HepG2 (cell line): ENCODE measurements at regions not wholly inside any gene's neighbourhood (a gene's known extent, or its start where the extent isn't known, plus 50 kb on each side); places are given as distances from the start of the nearest gene placed in this dataset.

ENCODE experiments used
- AKAP8 ChIP-seq: sonication (generic); formaldehyde crosslinking; IDR thresholded peaks from 2 replicates; pipeline ENCODE4 v1.5.1; 2020; ENCODE audit warnings: mild to moderate bottlenecking, missing genetic modification reagents
- KDM2A ChIP-seq: sonication (generic); formaldehyde crosslinking; IDR thresholded peaks from 2 replicates; pipeline ENCODE4 v1.4.0; 2020; ENCODE audit warnings: low read depth, missing genetic modification reagents, borderline replicate concordance
- KDM4B ChIP-seq: sonication (generic); formaldehyde crosslinking; IDR thresholded peaks from 2 replicates; pipeline ENCODE4 v1.4.0; 2020; ENCODE audit warnings: missing genetic modification reagents
- KLF12 ChIP-seq: sonication (generic); formaldehyde crosslinking; IDR thresholded peaks from 2 replicates; pipeline ENCODE4 v1.4.0; 2020; ENCODE audit warnings: missing genetic modification reagents, borderline replicate concordance
- SNAI1 ChIP-seq: sonication (generic); formaldehyde crosslinking; IDR thresholded peaks from 2 replicates; pipeline ENCODE4 v1.5.0; 2020; ENCODE audit warnings: mild to moderate bottlenecking, missing genetic modification reagents, borderline replicate concordance
- TGIF2 ChIP-seq: IDR thresholded peaks from 2 replicates; pipeline ENCODE4 v1.6.1; 2016; ENCODE audit warnings: control low read depth, missing compliant biosample characterization
- ZNF296 ChIP-seq: sonication (generic); formaldehyde crosslinking; conservative IDR thresholded peaks from 2 replicates; pipeline ENCODE4 v1.5.0; 2020; ENCODE audit warnings: mild to moderate bottlenecking, missing genetic modification reagents
- ZNF549 ChIP-seq: sonication (generic); formaldehyde crosslinking; IDR thresholded peaks from 2 replicates; pipeline ENCODE4 v1.5.0; 2020; ENCODE audit warnings: missing genetic modification reagents
- ZNF644 ChIP-seq: IDR thresholded peaks from 2 replicates; pipeline ENCODE4 v1.6.1; 2016; ENCODE audit warnings: low read depth
- ZNF883 ChIP-seq: sonication (generic); formaldehyde crosslinking; IDR thresholded peaks from 2 replicates; pipeline ENCODE4 v1.5.1; 2020; ENCODE audit warnings: mild to moderate bottlenecking, missing genetic modification reagents; ENCODE audit errors: not compliant biosample characterization
- ZSCAN21 ChIP-seq: sonication (generic); formaldehyde crosslinking; IDR thresholded peaks from 2 replicates; pipeline ENCODE4 v1.8.0; 2022; ENCODE audit warnings: mild to moderate bottlenecking, missing genetic modification reagents, moderate library complexity, borderline replicate concordance
- TF ChIP-seq, protein P1 (sequence below): sonication (generic); formaldehyde crosslinking; IDR thresholded peaks from 2 replicates; pipeline ENCODE4 v1.8.0; 2022; ENCODE audit warnings: mild to moderate bottlenecking, missing genetic modification reagents; ENCODE audit not compliant: insufficient replicate concordance
- TF ChIP-seq, protein P2 (sequence below): sonication (generic); formaldehyde crosslinking; IDR thresholded peaks from 2 replicates; pipeline ENCODE4 v1.8.1; 2023; ENCODE audit warnings: mild to moderate bottlenecking, missing genetic modification reagents
- TF ChIP-seq, protein P3 (sequence below): sonication (generic); formaldehyde crosslinking; IDR thresholded peaks from 2 replicates; pipeline ENCODE4 v1.4.0; 2020; ENCODE audit warnings: missing genetic modification reagents
- TF ChIP-seq, protein P4 (sequence below): sonication (generic); formaldehyde crosslinking; IDR thresholded peaks from 2 replicates; pipeline ENCODE4 v1.9.0; 2022; ENCODE audit warnings: missing genetic modification reagents, mild to moderate bottlenecking, borderline replicate concordance
- TF ChIP-seq, protein P5 (sequence below): IDR thresholded peaks from 2 replicates; pipeline ENCODE4 v1.6.1; 2016; ENCODE audit warnings: missing compliant biosample characterization, missing genetic modification reagents, borderline replicate concordance
- TF ChIP-seq, protein P6 (sequence below): sonication (generic); formaldehyde crosslinking; IDR thresholded peaks from 2 replicates; pipeline ENCODE4 v1.5.0; 2020; ENCODE audit warnings: mild to moderate bottlenecking, missing genetic modification reagents, moderate library complexity

DNA sequence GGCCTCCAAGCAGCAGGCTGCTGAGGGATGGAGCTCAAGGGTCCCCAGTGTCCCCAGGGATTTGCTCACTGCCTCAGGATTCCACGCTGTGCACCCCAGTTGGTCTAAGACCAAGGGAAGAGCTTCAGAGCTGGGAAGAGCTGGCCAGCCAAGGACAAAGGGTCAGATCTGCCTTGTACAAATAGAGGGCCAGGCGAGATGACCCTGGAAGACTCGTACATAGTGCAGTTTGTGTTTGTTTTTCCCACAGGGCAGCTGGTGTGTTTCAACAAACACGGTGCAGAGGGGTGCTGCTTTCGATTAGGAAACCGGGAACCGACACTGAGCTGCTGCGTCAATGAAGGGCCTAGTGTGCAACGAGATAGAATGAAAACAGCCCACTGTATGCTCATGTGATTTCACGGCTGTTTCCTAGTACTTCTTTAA lies 56.1 kb upstream of the TRPM1 start (continued):
- TF ChIP-seq, protein P1, sequence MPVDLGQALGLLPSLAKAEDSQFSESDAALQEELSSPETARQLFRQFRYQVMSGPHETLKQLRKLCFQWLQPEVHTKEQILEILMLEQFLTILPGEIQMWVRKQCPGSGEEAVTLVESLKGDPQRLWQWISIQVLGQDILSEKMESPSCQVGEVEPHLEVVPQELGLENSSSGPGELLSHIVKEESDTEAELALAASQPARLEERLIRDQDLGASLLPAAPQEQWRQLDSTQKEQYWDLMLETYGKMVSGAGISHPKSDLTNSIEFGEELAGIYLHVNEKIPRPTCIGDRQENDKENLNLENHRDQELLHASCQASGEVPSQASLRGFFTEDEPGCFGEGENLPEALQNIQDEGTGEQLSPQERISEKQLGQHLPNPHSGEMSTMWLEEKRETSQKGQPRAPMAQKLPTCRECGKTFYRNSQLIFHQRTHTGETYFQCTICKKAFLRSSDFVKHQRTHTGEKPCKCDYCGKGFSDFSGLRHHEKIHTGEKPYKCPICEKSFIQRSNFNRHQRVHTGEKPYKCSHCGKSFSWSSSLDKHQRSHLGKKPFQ (CRISPR knock-in tag) = peak; percentile 61
- TF ChIP-seq ZNF644 (CRISPR knock-in tag) = peak; percentile 90
- no peak for TF ChIP-seq SNAI1 (CRISPR knock-in tag)
- TF ChIP-seq, protein P2, sequence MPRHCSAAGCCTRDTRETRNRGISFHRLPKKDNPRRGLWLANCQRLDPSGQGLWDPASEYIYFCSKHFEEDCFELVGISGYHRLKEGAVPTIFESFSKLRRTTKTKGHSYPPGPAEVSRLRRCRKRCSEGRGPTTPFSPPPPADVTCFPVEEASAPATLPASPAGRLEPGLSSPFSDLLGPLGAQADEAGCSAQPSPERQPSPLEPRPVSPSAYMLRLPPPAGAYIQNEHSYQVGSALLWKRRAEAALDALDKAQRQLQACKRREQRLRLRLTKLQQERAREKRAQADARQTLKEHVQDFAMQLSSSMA = no peak
- TF ChIP-seq KDM2A = peak; percentile 75
- 0 out of 2 replicates have a peak, but pooled peaks have one; percentile 66 for TF ChIP-seq TGIF2 (CRISPR knock-in tag)
- no peak for TF ChIP-seq KLF12 (CRISPR knock-in tag)
- TF ChIP-seq KDM4B (CRISPR knock-in tag) = peak; percentile 88; the same call in 1 of the 2 replicates
- TF ChIP-seq, protein P3, sequence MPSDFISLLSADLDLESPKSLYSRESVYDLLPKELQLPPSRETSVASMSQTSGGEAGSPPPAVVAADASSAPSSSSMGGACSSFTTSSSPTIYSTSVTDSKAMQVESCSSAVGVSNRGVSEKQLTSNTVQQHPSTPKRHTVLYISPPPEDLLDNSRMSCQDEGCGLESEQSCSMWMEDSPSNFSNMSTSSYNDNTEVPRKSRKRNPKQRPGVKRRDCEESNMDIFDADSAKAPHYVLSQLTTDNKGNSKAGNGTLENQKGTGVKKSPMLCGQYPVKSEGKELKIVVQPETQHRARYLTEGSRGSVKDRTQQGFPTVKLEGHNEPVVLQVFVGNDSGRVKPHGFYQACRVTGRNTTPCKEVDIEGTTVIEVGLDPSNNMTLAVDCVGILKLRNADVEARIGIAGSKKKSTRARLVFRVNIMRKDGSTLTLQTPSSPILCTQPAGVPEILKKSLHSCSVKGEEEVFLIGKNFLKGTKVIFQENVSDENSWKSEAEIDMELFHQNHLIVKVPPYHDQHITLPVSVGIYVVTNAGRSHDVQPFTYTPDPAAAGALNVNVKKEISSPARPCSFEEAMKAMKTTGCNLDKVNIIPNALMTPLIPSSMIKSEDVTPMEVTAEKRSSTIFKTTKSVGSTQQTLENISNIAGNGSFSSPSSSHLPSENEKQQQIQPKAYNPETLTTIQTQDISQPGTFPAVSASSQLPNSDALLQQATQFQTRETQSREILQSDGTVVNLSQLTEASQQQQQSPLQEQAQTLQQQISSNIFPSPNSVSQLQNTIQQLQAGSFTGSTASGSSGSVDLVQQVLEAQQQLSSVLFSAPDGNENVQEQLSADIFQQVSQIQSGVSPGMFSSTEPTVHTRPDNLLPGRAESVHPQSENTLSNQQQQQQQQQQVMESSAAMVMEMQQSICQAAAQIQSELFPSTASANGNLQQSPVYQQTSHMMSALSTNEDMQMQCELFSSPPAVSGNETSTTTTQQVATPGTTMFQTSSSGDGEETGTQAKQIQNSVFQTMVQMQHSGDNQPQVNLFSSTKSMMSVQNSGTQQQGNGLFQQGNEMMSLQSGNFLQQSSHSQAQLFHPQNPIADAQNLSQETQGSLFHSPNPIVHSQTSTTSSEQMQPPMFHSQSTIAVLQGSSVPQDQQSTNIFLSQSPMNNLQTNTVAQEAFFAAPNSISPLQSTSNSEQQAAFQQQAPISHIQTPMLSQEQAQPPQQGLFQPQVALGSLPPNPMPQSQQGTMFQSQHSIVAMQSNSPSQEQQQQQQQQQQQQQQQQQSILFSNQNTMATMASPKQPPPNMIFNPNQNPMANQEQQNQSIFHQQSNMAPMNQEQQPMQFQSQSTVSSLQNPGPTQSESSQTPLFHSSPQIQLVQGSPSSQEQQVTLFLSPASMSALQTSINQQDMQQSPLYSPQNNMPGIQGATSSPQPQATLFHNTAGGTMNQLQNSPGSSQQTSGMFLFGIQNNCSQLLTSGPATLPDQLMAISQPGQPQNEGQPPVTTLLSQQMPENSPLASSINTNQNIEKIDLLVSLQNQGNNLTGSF = no peak
- TF ChIP-seq, protein P4, sequence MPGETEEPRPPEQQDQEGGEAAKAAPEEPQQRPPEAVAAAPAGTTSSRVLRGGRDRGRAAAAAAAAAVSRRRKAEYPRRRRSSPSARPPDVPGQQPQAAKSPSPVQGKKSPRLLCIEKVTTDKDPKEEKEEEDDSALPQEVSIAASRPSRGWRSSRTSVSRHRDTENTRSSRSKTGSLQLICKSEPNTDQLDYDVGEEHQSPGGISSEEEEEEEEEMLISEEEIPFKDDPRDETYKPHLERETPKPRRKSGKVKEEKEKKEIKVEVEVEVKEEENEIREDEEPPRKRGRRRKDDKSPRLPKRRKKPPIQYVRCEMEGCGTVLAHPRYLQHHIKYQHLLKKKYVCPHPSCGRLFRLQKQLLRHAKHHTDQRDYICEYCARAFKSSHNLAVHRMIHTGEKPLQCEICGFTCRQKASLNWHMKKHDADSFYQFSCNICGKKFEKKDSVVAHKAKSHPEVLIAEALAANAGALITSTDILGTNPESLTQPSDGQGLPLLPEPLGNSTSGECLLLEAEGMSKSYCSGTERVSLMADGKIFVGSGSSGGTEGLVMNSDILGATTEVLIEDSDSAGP (CRISPR knock-in tag) = peak; percentile 66; the same call in 1 of the 2 replicates
- peak; percentile 74; the same call in 1 of the 2 replicates for TF ChIP-seq AKAP8
- TF ChIP-seq ZNF549 (CRISPR knock-in tag) = no peak
- TF ChIP-seq ZNF883 = no peak
- TF ChIP-seq, protein P5, sequence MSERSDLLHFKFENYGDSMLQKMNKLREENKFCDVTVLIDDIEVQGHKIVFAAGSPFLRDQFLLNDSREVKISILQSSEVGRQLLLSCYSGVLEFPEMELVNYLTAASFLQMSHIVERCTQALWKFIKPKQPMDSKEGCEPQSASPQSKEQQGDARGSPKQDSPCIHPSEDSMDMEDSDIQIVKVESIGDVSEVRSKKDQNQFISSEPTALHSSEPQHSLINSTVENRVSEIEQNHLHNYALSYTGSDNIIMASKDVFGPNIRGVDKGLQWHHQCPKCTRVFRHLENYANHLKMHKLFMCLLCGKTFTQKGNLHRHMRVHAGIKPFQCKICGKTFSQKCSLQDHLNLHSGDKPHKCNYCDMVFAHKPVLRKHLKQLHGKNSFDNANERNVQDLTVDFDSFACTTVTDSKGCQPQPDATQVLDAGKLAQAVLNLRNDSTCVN = no peak
- peak; percentile 87; the same call in 1 of the 2 replicates for TF ChIP-seq ZSCAN21 (CRISPR knock-in tag)
- TF ChIP-seq, protein P6, sequence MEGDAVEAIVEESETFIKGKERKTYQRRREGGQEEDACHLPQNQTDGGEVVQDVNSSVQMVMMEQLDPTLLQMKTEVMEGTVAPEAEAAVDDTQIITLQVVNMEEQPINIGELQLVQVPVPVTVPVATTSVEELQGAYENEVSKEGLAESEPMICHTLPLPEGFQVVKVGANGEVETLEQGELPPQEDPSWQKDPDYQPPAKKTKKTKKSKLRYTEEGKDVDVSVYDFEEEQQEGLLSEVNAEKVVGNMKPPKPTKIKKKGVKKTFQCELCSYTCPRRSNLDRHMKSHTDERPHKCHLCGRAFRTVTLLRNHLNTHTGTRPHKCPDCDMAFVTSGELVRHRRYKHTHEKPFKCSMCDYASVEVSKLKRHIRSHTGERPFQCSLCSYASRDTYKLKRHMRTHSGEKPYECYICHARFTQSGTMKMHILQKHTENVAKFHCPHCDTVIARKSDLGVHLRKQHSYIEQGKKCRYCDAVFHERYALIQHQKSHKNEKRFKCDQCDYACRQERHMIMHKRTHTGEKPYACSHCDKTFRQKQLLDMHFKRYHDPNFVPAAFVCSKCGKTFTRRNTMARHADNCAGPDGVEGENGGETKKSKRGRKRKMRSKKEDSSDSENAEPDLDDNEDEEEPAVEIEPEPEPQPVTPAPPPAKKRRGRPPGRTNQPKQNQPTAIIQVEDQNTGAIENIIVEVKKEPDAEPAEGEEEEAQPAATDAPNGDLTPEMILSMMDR (CRISPR knock-in tag) = peak; percentile 16; the same call in 1 of the 2 replicates
- TF ChIP-seq ZNF296 (CRISPR knock-in tag) = no peak
